Left renal cortex interstitium (tissue), 4 donors: ENCODE measurements at regions not wholly inside any gene's neighbourhood (a gene's known extent, or its start where the extent isn't known, plus 50 kb on each side); places are given as distances from the start of the nearest gene placed in this dataset.
"Not testable (repeated sequence)": the region's sequence is repeated elsewhere in the genome, so short reads cannot be mapped to it uniquely, and the experiment has no call there.

Source experiments
- DNase-seq, 4 donors: peaks; one replicate each; pipeline ENCODE4 v3.0.0-alpha.2; 2013; ENCODE audit warnings: low read depth in 4 of 4, low spot score in 2 of 4, missing footprints in 1 of 4

DNA sequence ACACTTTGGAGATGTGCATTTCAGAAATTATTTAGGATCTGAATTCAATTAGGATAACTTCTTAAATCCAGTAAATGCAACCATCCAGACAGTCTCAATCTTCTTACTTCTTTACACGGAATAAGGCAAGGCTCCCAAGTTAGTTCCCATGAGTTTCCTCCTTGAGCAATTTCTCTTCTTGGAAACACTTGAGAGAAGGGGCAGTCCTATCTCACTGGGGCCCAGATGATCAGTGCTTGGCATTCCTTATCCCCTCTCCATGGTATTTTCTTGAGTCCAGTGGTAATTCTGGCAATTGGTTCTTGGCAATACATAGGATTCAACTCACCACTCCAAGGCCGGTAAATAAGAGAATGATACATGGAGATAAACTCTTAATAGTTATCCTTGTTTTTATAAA lies 87.1 kb upstream of the PTHLH start:
- DNase-seq = no peak

GRCh38 chr12:28060871-28061270 lies 88.3 kb upstream of the PTHLH start:
- DNase-seq = no peak

DNA sequence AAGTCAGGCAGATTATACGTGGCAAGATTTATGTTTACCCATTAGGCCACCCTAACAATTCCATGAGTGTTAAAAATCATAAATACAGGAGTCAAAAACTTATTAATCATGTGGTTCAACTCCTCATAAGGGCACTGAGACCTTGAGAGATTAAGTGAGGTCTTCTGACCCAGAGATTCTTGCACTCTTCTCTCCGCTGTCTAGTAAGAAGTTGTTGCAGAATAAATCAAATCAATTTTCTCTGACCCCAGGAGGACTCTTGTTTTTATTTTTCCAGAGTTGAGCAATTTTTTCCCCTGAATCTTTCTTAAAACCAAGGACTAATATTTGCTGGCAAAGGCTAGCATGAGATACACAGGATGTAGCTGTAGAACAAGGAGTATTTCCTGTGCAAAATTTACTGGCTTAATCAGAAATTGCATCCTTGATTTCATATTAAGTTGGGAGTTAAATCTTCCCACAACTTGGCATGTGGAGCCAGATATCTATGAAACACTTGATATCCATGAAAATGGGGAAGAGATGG lies 90.9 kb upstream of the PTHLH start:
- DNase-seq = no peak

DNA sequence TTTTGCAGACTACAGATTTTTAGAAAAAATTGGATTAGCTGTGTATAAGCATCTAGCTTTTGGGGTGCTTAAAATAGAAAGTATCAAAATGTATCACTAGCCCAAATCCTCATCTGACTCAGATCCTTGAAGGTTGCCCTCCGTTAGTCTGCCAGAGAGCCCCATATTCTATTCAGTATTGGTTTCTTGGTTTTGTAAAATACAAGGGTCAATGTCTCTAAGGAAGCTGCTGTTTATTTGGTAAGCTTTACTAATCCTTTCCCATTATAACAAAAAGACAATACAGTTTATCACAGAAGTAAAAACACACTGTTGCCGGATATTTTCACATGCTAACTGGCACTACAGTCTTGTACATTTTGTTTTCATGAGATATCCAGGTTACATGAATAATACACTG lies 92.8 kb upstream of the PTHLH start:
- no peak for DNase-seq

DNA sequence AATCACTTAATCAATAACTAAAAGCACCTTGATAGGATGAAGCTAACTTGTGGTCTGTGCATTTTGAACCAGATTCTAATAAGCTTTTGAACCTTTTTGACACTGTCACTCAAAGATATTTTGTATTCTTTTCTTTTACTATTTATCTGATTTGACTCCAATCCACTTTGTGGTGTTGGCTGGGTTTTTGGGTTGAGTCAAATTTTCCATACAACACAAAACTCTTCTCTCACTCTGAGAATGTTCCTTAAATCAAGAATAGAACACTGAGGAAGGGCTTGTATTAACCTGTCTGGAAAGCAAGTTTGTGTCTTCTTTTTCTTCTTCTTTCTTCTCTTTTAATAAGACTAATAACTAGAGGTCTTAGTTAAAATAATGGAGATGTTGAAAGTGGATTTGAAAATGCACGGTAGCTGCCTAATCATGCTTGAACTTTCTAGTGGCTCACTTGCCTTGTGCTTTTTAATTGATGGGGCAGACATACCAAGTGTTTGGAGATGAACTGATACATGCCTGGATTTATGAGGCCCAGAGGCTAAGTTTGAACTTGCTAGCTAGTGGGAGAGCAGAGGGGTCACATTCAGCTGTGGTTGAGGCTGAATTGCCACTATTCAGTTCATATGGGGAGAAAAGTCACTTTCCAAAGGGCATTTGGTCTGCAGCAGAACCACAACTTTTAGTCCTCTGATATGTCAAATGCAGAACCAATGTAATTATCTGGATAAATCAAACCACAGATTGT lies 93.5 kb upstream of the PTHLH start:
- DNase-seq = no peak

DNA sequence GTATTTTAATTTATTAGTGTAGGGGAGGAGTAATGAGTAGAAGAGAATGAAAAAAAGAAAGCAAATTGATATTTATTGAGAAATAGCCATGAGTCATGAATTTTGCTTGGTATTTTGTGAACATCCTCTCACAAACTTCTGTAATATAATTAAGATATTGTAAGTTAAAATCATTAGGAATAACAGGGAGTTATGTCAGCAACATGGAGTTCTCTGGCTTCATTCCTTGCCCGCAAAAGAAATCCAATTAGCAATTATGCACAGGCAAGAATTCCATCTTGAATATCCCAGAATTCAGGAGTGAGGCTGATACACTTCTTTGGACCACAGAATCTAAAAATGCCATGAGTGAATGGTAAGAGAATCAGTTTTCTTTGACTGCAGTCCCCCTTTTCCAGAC lies 94.3 kb upstream of the PTHLH start:
- no peak for DNase-seq

- DNase-seq = no peak
Observed at GRCh38 chr12:28068467-28068866, 95.9 kb upstream of the PTHLH start.

GRCh38 chr12:28079539-28079938 lies 107.0 kb upstream of the PTHLH start:
- DNase-seq = no peak

- DNase-seq = no peak
Observed at GRCh38 chr12:28082096-28082495, 108.2 kb upstream of the CCDC91 start.

- no peak for DNase-seq
Observed at GRCh38 chr12:28083840-28084678, 106.2 kb upstream of the CCDC91 start.

DNA sequence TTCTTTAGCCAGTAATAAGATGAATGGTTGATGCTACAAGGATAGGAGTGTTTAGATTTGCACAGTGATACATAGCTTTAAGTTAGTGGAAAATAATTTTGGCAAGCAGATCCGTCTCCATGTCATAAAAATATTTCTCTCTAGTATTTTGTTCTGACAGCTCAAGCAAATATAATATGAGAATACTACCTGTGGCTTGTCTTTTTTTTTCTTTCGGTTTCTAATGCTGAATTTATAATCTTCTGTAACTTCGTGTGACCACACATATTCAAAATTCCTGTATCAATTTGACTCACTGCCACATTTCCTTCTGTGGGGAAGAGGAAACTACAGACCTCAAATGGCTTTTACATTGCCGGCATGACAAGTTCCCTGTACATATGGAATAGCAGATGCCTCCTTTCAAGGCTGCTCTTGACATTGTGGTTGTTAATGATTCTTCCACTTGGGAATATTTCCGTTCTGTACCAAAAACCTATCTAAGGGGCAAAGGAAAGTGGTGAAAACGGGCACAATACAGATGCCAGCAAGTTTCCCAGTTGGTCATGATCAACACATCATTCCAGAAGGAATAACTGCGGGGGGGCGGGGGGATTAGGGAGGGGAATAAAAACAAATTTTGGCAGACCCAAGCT lies 103.6 kb upstream of the CCDC91 start:
- no peak for DNase-seq

GRCh38 chr12:28088566-28089272 lies 101.5 kb upstream of the CCDC91 start:
- no peak for DNase-seq

DNA sequence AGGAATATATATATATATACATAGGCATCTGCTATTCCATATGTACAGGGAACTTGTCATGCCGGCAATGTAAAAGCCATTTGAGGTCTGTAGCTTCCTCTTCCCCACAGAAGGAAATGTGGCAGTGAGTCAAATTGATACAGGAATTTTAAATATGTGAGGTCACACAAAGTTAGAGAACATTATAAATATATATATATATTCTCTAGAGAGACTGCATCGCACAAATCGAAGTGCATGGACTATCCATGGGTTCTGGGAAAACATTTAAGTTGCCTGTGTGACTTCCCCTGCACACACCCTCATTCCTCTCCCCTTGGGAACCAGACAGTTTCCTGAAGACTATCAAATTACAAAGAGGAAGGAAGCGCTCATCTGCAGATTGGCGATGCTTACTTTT lies 100.9 kb upstream of the CCDC91 start:
- no peak for DNase-seq

DNA sequence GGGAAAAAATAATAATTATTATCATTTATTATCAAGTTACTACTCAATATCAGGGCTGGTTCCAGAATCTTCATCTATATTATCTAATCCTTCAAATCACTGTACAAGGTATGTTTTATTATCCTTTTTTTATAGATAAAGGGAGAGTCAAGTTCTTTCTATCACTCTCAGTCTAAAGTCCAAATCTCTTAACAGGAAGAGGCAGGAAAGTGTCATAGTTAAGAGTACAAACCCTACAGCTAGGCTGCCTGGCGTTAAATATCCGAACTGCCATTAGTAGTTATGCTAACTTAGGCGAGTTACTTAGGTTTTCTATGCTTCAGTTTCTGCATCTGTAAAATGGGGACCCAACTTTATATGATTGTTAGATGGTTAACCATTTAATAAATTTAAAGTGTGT lies 99.4 kb upstream of the CCDC91 start:
- no peak for DNase-seq

DNA sequence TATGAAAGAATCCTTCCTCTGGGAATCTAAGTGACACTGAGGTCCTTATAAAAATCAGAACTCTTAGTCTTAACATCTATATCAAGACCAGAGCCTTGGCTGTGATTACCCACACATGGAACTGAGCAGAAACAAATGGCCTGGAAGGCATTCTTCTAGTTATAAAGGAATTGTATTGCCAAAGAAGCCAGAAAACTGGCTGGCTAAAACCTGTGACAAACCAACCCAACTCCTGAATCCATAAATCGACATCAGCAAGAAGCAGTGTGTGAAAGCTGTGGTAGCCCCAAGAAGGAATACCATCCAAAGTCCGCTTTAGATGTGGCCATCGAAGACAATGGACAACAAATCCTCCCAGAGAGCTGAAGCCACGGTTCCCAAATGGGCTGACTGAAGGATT lies 97.9 kb upstream of the CCDC91 start:
- no peak for DNase-seq

- no peak for DNase-seq
Observed at GRCh38 chr12:28096649-28097048, 93.6 kb upstream of the CCDC91 start.

GRCh38 chr12:28097221-28097620 lies 93.0 kb upstream of the CCDC91 start:
- no peak for DNase-seq

DNA sequence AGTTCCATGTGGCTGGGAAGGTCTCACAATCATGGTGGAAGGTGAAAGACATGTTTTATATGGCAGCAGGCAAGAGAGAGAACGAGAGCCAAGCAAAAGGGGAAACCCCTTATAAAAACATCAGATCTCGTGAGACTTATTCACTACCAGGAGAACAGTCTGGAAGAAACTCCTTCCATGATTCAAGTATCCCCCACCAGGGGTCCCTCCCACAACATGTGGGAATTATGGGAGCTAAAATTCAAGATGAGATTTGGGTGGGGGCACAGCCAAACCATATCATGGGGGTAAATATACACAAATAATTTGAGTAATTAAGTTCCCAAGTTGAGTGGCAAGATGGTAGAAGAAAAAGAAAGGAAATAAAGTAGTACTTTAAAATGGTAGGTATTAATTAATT lies 91.0 kb upstream of the CCDC91 start:
- not testable (repeated sequence) for DNase-seq

DNA sequence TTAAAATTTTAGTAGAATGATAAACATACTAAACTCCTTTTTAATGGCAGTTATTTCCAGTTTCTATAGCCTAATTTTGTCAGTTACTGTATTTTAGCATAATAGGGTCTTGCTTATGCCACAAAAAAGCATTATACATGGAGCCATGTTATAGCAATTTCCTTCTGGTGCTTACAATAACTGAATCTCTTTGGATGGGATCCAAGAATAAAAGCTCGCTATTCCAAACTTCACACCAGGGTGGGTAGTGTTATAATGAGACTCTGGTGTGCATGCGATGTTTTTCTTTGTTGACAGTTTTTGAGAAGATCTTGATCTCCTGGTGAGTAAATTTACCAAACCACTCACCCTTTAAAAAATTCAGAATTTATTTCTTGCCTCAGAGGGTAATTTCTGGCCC lies 90.4 kb upstream of the CCDC91 start:
- DNase-seq = no peak

DNA sequence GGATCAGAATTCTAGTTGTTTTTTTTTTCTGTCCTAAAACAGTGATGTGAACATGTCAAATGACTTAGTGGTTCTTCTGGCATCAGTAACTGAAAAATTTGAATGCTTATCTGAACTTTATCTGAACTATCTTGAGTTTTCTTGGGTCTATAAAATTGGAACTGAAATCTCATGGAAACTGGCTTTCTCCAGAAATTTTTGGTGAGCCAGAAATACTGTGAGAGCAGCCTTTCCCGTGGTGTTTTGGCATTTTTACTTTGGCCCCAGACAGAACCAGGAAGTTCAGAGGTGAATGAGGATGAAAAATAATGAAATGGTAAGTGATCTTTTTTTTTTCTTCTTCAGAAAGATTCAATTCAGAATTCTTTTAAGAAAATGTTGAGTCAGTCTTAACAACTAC lies 89.5 kb upstream of the CCDC91 start:
- DNase-seq = no peak

DNA sequence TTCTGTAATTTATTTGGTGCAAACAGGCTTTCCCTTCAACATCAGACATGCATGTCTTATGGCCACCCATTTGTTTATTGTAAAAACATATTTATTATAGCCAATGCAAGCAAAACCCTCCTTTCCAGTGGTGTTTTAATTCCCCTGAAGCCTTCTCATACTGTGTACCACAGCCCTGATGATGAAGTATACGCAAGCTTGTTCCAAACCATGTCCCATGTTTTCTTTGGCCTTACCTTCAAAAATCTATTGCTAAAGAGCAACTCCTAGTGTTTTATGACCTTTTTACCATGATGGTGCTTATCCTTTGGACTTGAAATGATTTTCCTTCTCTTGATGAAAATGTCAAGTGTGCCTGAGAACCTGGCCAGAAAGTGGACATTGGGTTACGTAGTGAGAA lies 85.9 kb upstream of the CCDC91 start:
- no peak for DNase-seq
